ENCODE measurements at regions not wholly inside any gene's neighbourhood (a gene's known extent, or its start where the extent isn't known, plus 50 kb on each side); places are given as distances from the start of the nearest gene placed in this dataset.

- no peak for DNase-seq
Measured at GRCh38 chr20:16220826-16221225, 352.4 kb downstream of the KIF16B start.

- DNase-seq = no peak
Measured at GRCh38 chr20:16219182-16219581, 354.1 kb downstream of the KIF16B start.

GRCh38 chr20:16216914-16217230 is 356.4 kb downstream of the KIF16B start:
- no peak for DNase-seq

- no peak for DNase-seq
Measured at GRCh38 chr20:16216227-16216913, 356.9 kb downstream of the KIF16B start.

- no peak for DNase-seq
Measured at GRCh38 chr20:16215041-16215440, 358.2 kb downstream of the KIF16B start.

GRCh38 chr20:16212790-16213189 is 360.5 kb downstream of the KIF16B start:
- DNase-seq = no peak

GRCh38 chr20:16209951-16210361 is 363.3 kb downstream of the KIF16B start:
- no peak for DNase-seq

GRCh38 chr20:16209357-16209756 is 363.9 kb downstream of the KIF16B start:
- no peak for DNase-seq

GRCh38 chr20:16208443-16208842 is 364.8 kb downstream of the KIF16B start:
- no peak for DNase-seq

GRCh38 chr20:16206817-16207216 is 366.4 kb downstream of the KIF16B start:
- no peak for DNase-seq

- DNase-seq = no peak
Measured at GRCh38 chr20:16205507-16205906, 367.7 kb downstream of the KIF16B start.

- DNase-seq = no peak
Measured at GRCh38 chr20:16203096-16203495, 370.2 kb downstream of the KIF16B start.

- DNase-seq = no peak
Measured at GRCh38 chr20:16201191-16201590, 372.1 kb downstream of the KIF16B start.

GRCh38 chr20:16197696-16198095 is 375.6 kb downstream of the KIF16B start:
- DNase-seq = no peak

GRCh38 chr20:16195671-16196070 is 377.6 kb downstream of the KIF16B start:
- no peak for DNase-seq

GRCh38 chr20:16194617-16195360 is 378.5 kb downstream of the KIF16B start:
- DNase-seq = no peak

- DNase-seq = no peak
Measured at GRCh38 chr20:16191496-16191895, 381.8 kb downstream of the KIF16B start.

- no peak for DNase-seq
Measured at GRCh38 chr20:16189371-16189770, 383.9 kb downstream of the KIF16B start.

- DNase-seq = no peak
Measured at GRCh38 chr20:16187956-16188616, 385.2 kb downstream of the KIF16B start.

- no peak for DNase-seq
Measured at GRCh38 chr20:16179919-16180318, 393.3 kb downstream of the KIF16B start.

GRCh38 chr20:16179371-16179770 is 393.9 kb downstream of the KIF16B start:
- no peak for DNase-seq

- DNase-seq = no peak
Measured at GRCh38 chr20:16178546-16179135, 394.6 kb downstream of the KIF16B start.

GRCh38 chr20:16175322-16175961 is 397.8 kb downstream of the KIF16B start:
- DNase-seq = no peak
